Osteoblast (primary cell): ENCODE measurements at regions not wholly inside any gene's neighbourhood (a gene's known extent, or its start where the extent isn't known, plus 50 kb on each side); places are given as distances from the start of the nearest gene placed in this dataset.
A peak's percentile ranks its signal among the peaks of the same experiment; 100 is the strongest.

Experiments
- DNase-seq: peaks from one replicate; pipeline ENCODE4 v3.0.0; 2011; ENCODE audit warnings: low spot score, mixed read lengths; ENCODE audit not compliant: insufficient read length; ENCODE audit errors: missing footprints
- H2AFZ ChIP-seq: 2 replicates; pipeline ENCODE4 v1.6.0; 2011; ENCODE audit warnings: mild to moderate bottlenecking, low read length
- H3K27ac ChIP-seq: 2 replicates; pipeline ENCODE4 v1.5.1; 2011; ENCODE audit warnings: mild to moderate bottlenecking, low read depth, low read length, moderate library complexity
- H3K27me3 ChIP-seq: 2 replicates; pipeline ENCODE4 v1.6.0; 2012; ENCODE audit warnings: mild to moderate bottlenecking, control low read depth, inconsistent platforms, low read length, moderate library complexity; ENCODE audit not compliant: insufficient read depth
- H3K36me3 ChIP-seq: 2 replicates; pipeline ENCODE4 v1.5.1; 2011; ENCODE audit warnings: mild to moderate bottlenecking, low read length, control low read depth, moderate library complexity; ENCODE audit not compliant: insufficient read depth
- H3K4me1 ChIP-seq: 2 replicates; pipeline ENCODE4 v1.5.1; 2011; ENCODE audit warnings: mild to moderate bottlenecking, low read length, control low read depth, moderate library complexity; ENCODE audit not compliant: insufficient read depth
- H3K4me2 ChIP-seq: 2 replicates; pipeline ENCODE4 v1.6.0; 2011; ENCODE audit warnings: mild to moderate bottlenecking, low read length; ENCODE audit not compliant: insufficient read depth
- H3K4me3 ChIP-seq: fragments of 200-600 bp; sonication (generic); 3 replicates; pipeline ENCODE4 v1.5.1; 2012; ENCODE audit warnings: mild to moderate bottlenecking, low read length, inconsistent platforms; ENCODE audit not compliant: insufficient read depth
- H3K79me2 ChIP-seq: 2 replicates; pipeline ENCODE4 v1.6.0; 2012; ENCODE audit warnings: mild to moderate bottlenecking, low read length, control low read depth, inconsistent platforms; ENCODE audit not compliant: insufficient read depth
- H3K9me3 ChIP-seq: 2 replicates; pipeline ENCODE4 v1.5.1; 2011; ENCODE audit warnings: low read depth, low read length, control low read depth
- H4K20me1 ChIP-seq: 2 replicates; pipeline ENCODE4 v1.6.0; 2012; ENCODE audit warnings: mild to moderate bottlenecking, low read length, control low read depth; ENCODE audit not compliant: insufficient read depth
- CTCF ChIP-seq: IDR thresholded peaks from 2 replicates; pipeline ENCODE4 v1.5.1; 2011; ENCODE audit warnings: mild to moderate bottlenecking, low read depth, low read length, moderate library complexity; ENCODE audit errors: extremely low read depth

GRCh38 chr3:154015307-154015706 lies 105.9 kb upstream of the ARHGEF26 start:
- no peaks in the 10 kb centered on the region for H3K4me1 ChIP-seq
- no peak for TF ChIP-seq CTCF
- no peaks in the 10 kb centered on the region for H4K20me1 ChIP-seq
- H2AFZ ChIP-seq, result no peak overlapping the region
- no peaks in the 10 kb centered on the region for H3K27me3 ChIP-seq
- no peaks in the 10 kb centered on the region for H3K79me2 ChIP-seq
- H3K4me3 ChIP-seq, result no peak overlapping the region
- no peaks in the 10 kb centered on the region for H3K36me3 ChIP-seq
- no peak overlapping the region for H3K4me2 ChIP-seq
- DNase-seq, result no peak
- no peaks in the 10 kb centered on the region for H3K9me3 ChIP-seq
- no peak overlapping the region for H3K27ac ChIP-seq

GRCh38 chr3:154018100-154018696 lies 103.0 kb upstream of the ARHGEF26 start:
- no peak for DNase-seq
- Histone ChIP-seq H3K9me3 (no peaks in the 10 kb centered on the region), H3K27ac (no peak overlapping the region), H3K4me1 (no peaks in the 10 kb centered on the region), H3K79me2 (no peaks in the 10 kb centered on the region), H3K4me2 (no peak overlapping the region), H3K36me3 (no peaks in the 10 kb centered on the region), H4K20me1 (no peaks in the 10 kb centered on the region), H2AFZ (no peak overlapping the region), H3K4me3 (no peak overlapping the region), H3K27me3 (no peaks in the 10 kb centered on the region)
- TF ChIP-seq CTCF, result peak; percentile 62

- Histone ChIP-seq H3K36me3 (no peaks in the 10 kb centered on the region), H3K9me3 (no peaks in the 10 kb centered on the region), H3K79me2 (no peaks in the 10 kb centered on the region), H4K20me1 (no peaks in the 10 kb centered on the region), H3K4me2 (no peak overlapping the region), H3K4me1 (no peaks in the 10 kb centered on the region), H2AFZ (no peak overlapping the region), H3K27me3 (no peaks in the 10 kb centered on the region), H3K4me3 (no peak overlapping the region), H3K27ac (no peak overlapping the region)
- no peak for TF ChIP-seq CTCF
- no peak for DNase-seq
These were observed 98.6 kb upstream of the ARHGEF26 start for GRCh38 chr3:154022606-154023005.

- no peak for DNase-seq
- no peaks in the 10 kb centered on the region for H3K4me1 ChIP-seq
- no peak for TF ChIP-seq CTCF
These were observed 98.0 kb upstream of the ARHGEF26 start for GRCh38 chr3:154023148-154023547.

More at GRCh38 chr3:154023148-154023547, 98.0 kb upstream of the ARHGEF26 start:
- Histone ChIP-seq H3K79me2 (no peaks in the 10 kb centered on the region), H3K4me2 (no peak overlapping the region), H3K27me3 (no peaks in the 10 kb centered on the region), H2AFZ (no peak overlapping the region), H4K20me1 (no peaks in the 10 kb centered on the region), H3K9me3 (no peaks in the 10 kb centered on the region), H3K36me3 (no peaks in the 10 kb centered on the region), H3K4me3 (no peak overlapping the region), H3K27ac (no peak overlapping the region)
